ENCODE measurements at regions not wholly inside any gene's neighbourhood (a gene's known extent, or its start where the extent isn't known, plus 50 kb on each side); places are given as distances from the start of the nearest gene placed in this dataset.

DNA sequence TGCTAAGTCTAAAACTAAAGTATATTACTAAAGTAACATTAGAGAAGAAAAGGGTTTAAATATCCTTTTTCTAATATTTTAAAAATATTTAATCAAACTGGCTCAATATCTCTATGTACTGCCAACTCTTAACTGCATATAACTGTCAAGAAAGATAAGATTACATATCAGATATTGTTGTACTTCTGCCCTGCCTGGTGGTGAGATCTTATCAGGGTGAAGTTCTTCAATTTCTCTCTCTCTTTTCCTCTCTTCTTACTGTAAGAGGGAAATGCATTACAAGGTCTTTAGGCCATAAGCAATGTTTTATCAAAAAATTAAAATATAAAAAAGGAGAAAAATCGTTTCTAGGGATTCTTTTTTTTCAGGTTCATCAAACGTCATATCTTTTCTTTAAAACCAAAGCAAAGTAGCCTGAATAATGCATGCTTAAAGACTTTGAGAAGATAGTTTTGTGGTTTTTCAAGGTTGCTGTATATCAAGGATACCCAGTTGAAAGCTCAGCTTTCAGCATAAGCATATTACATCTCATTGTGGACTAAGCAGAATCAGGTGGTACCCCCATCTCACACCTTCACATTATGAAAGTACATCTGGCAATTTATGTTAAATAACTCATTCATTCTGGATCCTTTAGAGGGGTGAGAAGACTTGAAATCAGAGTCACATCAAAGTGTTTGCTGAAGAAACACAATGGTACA lies 1625.7 kb upstream of the SLC10A2 start:
- Histone ChIP-seq H3K4me1 (ENCODE audit: control insufficient read depth, insufficient read depth, low read length) (no peaks in the 10 kb centered on the region), H3K27me3 (ENCODE audit: control insufficient read depth, insufficient read depth, low read length) (no peaks in the 10 kb centered on the region), H3K9me3 (ENCODE audit: control insufficient read depth, insufficient read depth, low read length) (no peaks in the 10 kb centered on the region), H3K27ac (ENCODE audit: low read length) (no peak overlapping the region), H3K36me3 (ENCODE audit: control insufficient read depth, insufficient read depth, low read length) (no peaks in the 10 kb centered on the region), H3K4me3 (ENCODE audit: low read length) (no peak overlapping the region)
- no peak for DNase-seq (ENCODE audit: low read depth, low spot score)
- no CpG with 5 or more reads among the region's 2 CpGs for WGBS (ENCODE audit: insufficient coverage, insufficient read length)

DNA sequence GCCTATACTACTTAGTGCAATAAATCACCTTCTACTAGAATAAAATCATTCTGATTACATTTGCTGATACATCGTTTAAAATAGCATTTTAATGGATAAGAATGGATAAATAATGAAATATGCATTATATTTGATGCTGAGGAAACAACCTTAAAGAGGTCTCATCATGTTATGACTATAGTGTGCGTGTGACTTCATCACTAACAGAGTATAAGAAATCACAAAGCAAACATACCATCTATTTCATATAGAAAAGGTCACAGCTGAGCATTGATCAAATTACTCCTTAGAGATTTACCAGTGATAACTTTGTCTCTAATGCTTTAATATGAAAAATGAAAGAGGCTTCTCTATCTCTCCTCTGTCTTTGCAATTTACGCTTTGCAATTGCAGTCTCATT lies 1620.3 kb upstream of the SLC10A2 start:
- Histone ChIP-seq H3K9me3 (ENCODE audit: control insufficient read depth, insufficient read depth, low read length) (no peaks in the 10 kb centered on the region), H3K27ac (ENCODE audit: low read length) (no peak overlapping the region), H3K27me3 (ENCODE audit: control insufficient read depth, insufficient read depth, low read length) (no peaks in the 10 kb centered on the region), H3K4me3 (ENCODE audit: low read length) (no peak overlapping the region), H3K4me1 (ENCODE audit: control insufficient read depth, insufficient read depth, low read length) (no peaks in the 10 kb centered on the region), H3K36me3 (ENCODE audit: control insufficient read depth, insufficient read depth, low read length) (no peaks in the 10 kb centered on the region)
- no peak for DNase-seq (ENCODE audit: low read depth, low spot score)
- no CpG with 5 or more reads among the region's 3 CpGs for WGBS (ENCODE audit: insufficient coverage, insufficient read length)

GRCh38 chr13:104683789-104684188 lies 1617.6 kb upstream of the SLC10A2 start:
- no peak overlapping the region for H3K4me3 ChIP-seq (ENCODE audit: low read length)
- H3K27me3 ChIP-seq (ENCODE audit: control insufficient read depth, insufficient read depth, low read length), result no peaks in the 10 kb centered on the region

DNA sequence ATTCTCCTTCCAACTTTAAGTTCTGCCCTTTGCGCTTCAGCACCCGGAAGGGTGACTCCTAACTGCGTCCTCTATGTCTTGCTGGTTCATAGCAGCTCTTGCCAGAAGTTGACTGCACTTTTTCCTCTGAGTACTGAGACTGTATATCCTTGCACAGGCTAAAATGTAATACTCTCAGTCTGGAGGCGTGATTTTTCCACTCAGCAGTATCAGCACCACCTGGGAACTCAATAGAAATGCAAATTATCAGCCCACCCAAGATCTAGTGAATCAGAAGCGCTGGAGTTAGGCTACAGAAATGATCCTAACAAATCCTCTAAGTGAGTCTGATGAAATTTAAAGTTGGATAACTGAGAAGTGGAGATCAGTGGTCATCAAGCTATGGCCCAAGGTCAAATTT lies 1611.9 kb upstream of the SLC10A2 start:
- H3K4me3 ChIP-seq (ENCODE audit: low read length), result no peak overlapping the region
- no peaks in the 10 kb centered on the region for H3K27me3 ChIP-seq (ENCODE audit: control insufficient read depth, insufficient read depth, low read length)
- no CpG with 5 or more reads among the region's 5 CpGs for WGBS (ENCODE audit: insufficient coverage, insufficient read length)
- H3K27ac ChIP-seq (ENCODE audit: low read length), result no peak overlapping the region
- no peaks in the 10 kb centered on the region for H3K4me1 ChIP-seq (ENCODE audit: control insufficient read depth, insufficient read depth, low read length)
- DNase-seq (ENCODE audit: low read depth, low spot score), result no peak
- no peaks in the 10 kb centered on the region for H3K9me3 ChIP-seq (ENCODE audit: control insufficient read depth, insufficient read depth, low read length)
- no peaks in the 10 kb centered on the region for H3K36me3 ChIP-seq (ENCODE audit: control insufficient read depth, insufficient read depth, low read length)

More at GRCh38 chr13:104683789-104684188, 1617.6 kb upstream of the SLC10A2 start:
- Histone ChIP-seq H3K36me3 (ENCODE audit: control insufficient read depth, insufficient read depth, low read length) (no peaks in the 10 kb centered on the region), H3K4me1 (ENCODE audit: control insufficient read depth, insufficient read depth, low read length) (no peaks in the 10 kb centered on the region), H3K27ac (ENCODE audit: low read length) (no peak overlapping the region), H3K9me3 (ENCODE audit: control insufficient read depth, insufficient read depth, low read length) (no peaks in the 10 kb centered on the region)
- DNase-seq (ENCODE audit: low read depth, low spot score), result no peak

DNA sequence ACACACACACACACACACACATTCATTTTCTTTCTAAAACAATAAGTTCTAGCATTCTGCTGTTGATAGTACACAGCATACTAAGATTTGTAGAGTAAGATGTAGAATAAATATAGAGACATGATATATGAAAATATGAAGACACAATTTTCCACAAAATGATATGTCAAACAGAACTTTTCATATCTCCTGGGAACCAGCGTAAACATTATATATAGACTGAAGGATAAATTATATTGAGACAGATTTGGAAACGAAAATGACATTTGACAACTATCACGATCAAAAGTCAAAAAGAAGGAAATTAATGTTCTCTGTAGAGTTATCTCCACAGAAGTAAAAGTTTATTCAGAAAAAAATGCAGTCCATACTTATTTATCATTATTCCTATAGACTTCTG lies 1605.7 kb upstream of the SLC10A2 start:
- no peak overlapping the region for H3K4me3 ChIP-seq (ENCODE audit: low read length)
- no peaks in the 10 kb centered on the region for H3K9me3 ChIP-seq (ENCODE audit: control insufficient read depth, insufficient read depth, low read length)
- H3K27ac ChIP-seq (ENCODE audit: low read length), result no peak overlapping the region
- no peaks in the 10 kb centered on the region for H3K36me3 ChIP-seq (ENCODE audit: control insufficient read depth, insufficient read depth, low read length)
- no peaks in the 10 kb centered on the region for H3K27me3 ChIP-seq (ENCODE audit: control insufficient read depth, insufficient read depth, low read length)
- WGBS (ENCODE audit: insufficient coverage, insufficient read length), result no CpG with 5 or more reads among the region's 3 CpGs
- no peak for DNase-seq (ENCODE audit: low read depth, low spot score)
- no peaks in the 10 kb centered on the region for H3K4me1 ChIP-seq (ENCODE audit: control insufficient read depth, insufficient read depth, low read length)

GRCh38 chr13:104657196-104657595 lies 1591.0 kb upstream of the SLC10A2 start:
- no CpG with 5 or more reads among the region's 1 CpG for WGBS (ENCODE audit: insufficient coverage, insufficient read length)
- no peaks in the 10 kb centered on the region for H3K4me1 ChIP-seq (ENCODE audit: control insufficient read depth, insufficient read depth, low read length)
- no peaks in the 10 kb centered on the region for H3K27me3 ChIP-seq (ENCODE audit: control insufficient read depth, insufficient read depth, low read length)
- no peak overlapping the region for H3K4me3 ChIP-seq (ENCODE audit: low read length)
- no peak for DNase-seq (ENCODE audit: low read depth, low spot score)
- no peak overlapping the region for H3K27ac ChIP-seq (ENCODE audit: low read length)
- H3K9me3 ChIP-seq (ENCODE audit: control insufficient read depth, insufficient read depth, low read length), result no peaks in the 10 kb centered on the region; the same call in 1 of the 2 replicates
- H3K36me3 ChIP-seq (ENCODE audit: control insufficient read depth, insufficient read depth, low read length), result no peaks in the 10 kb centered on the region

DNA sequence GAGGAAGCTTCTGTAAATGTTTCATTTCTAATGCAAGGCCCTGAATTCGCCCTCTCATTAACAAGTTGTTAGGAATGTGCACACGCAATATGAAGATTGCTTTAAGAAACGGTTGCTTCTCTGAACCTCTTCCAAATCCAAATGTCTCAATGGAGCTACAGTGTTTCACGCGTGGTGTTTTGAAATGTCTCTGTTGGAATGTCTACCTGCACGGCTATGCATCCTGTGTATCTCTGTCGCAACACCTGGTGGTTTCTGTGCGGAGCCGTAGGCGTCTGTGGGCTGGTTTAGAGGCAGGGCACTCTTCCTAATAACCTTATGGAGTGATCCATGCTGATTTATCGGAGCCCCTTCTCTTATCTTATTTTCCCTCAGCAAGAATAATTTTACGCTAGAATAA lies 1584.2 kb upstream of the SLC10A2 start:
- no peak overlapping the region for H3K27ac ChIP-seq (ENCODE audit: low read length)
- H3K4me3 ChIP-seq (ENCODE audit: low read length), result no peak overlapping the region
- H3K4me1 ChIP-seq (ENCODE audit: control insufficient read depth, insufficient read depth, low read length), result no peaks in the 10 kb centered on the region
- no peaks in the 10 kb centered on the region for H3K36me3 ChIP-seq (ENCODE audit: control insufficient read depth, insufficient read depth, low read length)
- H3K27me3 ChIP-seq (ENCODE audit: control insufficient read depth, insufficient read depth, low read length), result no peaks in the 10 kb centered on the region
- no CpG with 5 or more reads among the region's 12 CpGs for WGBS (ENCODE audit: insufficient coverage, insufficient read length)
- no peaks in the 10 kb centered on the region; the same call in 1 of the 2 replicates for H3K9me3 ChIP-seq (ENCODE audit: control insufficient read depth, insufficient read depth, low read length)
- no peak for DNase-seq (ENCODE audit: low read depth, low spot score)

- no peak for DNase-seq (ENCODE audit: low read depth, low spot score)
- Histone ChIP-seq H3K27me3 (ENCODE audit: control insufficient read depth, insufficient read depth, low read length) (no peaks in the 10 kb centered on the region), H3K27ac (ENCODE audit: low read length) (no peak overlapping the region), H3K36me3 (ENCODE audit: control insufficient read depth, insufficient read depth, low read length) (no peaks in the 10 kb centered on the region), H3K4me3 (ENCODE audit: low read length) (no peak overlapping the region), H3K4me1 (ENCODE audit: control insufficient read depth, insufficient read depth, low read length) (no peaks in the 10 kb centered on the region), H3K9me3 (ENCODE audit: control insufficient read depth, insufficient read depth, low read length) (no peaks in the 10 kb centered on the region)
- WGBS (ENCODE audit: insufficient coverage, insufficient read length), result no CpG with 5 or more reads among the region's 11 CpGs
These were observed 1582.1 kb upstream of the SLC10A2 start for GRCh38 chr13:104648291-104648690.

DNA sequence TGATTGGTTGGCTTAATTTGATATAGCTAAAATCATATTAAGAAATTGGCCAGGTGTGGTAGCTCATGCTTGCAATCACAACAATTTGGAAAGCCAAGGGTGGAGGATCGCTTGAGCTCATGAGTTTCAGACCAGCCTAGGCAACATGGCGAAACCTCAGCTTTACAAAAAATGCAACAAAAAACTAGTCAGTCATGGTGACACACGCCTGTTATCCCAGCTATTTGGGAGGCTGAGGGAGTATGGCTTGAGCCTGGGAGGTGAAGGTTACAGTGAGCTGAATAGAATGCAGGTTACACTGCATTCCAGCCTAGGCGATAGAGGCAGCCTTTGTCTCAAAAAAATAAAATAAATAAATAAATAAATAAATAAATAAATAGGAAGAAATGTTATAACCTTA lies 1579.6 kb upstream of the SLC10A2 start:
- Histone ChIP-seq H3K9me3 (ENCODE audit: control insufficient read depth, insufficient read depth, low read length) (no peaks in the 10 kb centered on the region), H3K36me3 (ENCODE audit: control insufficient read depth, insufficient read depth, low read length) (no peaks in the 10 kb centered on the region), H3K27ac (ENCODE audit: low read length) (no peak overlapping the region), H3K27me3 (ENCODE audit: control insufficient read depth, insufficient read depth, low read length) (no peaks in the 10 kb centered on the region), H3K4me3 (ENCODE audit: low read length) (no peak overlapping the region), H3K4me1 (ENCODE audit: control insufficient read depth, insufficient read depth, low read length) (no peaks in the 10 kb centered on the region)
- no peak for DNase-seq (ENCODE audit: low read depth, low spot score)
- no CpG with 5 or more reads among the region's 4 CpGs for WGBS (ENCODE audit: insufficient coverage, insufficient read length)

DNA sequence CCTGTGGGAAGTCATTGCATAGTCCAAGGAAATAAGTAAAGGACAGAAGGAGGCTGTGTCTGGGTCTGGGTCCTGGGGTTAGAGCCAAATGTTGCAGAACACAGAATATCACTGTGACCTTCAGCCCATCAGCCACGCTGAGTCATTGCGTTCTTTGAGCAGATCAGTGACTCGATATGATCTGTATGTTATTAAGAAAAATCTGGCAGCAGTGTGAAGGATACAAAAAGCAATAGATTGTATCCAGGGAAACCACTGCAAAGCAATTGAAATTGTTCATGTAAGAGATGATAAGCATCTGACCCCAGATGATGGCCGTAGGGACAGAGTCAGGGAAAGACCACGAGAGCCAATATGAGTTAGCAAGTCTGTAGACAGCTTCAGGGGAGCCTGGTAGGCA lies 1575.1 kb upstream of the SLC10A2 start:
- Histone ChIP-seq H3K4me1 (ENCODE audit: control insufficient read depth, insufficient read depth, low read length) (no peaks in the 10 kb centered on the region), H3K27me3 (ENCODE audit: control insufficient read depth, insufficient read depth, low read length) (no peaks in the 10 kb centered on the region), H3K27ac (ENCODE audit: low read length) (no peak overlapping the region), H3K36me3 (ENCODE audit: control insufficient read depth, insufficient read depth, low read length) (no peaks in the 10 kb centered on the region), H3K4me3 (ENCODE audit: low read length) (no peak overlapping the region), H3K9me3 (ENCODE audit: control insufficient read depth, insufficient read depth, low read length) (no peaks in the 10 kb centered on the region)
- WGBS (ENCODE audit: insufficient coverage, insufficient read length), result no CpG with 5 or more reads among the region's 5 CpGs
- no peak for DNase-seq (ENCODE audit: low read depth, low spot score)

DNA sequence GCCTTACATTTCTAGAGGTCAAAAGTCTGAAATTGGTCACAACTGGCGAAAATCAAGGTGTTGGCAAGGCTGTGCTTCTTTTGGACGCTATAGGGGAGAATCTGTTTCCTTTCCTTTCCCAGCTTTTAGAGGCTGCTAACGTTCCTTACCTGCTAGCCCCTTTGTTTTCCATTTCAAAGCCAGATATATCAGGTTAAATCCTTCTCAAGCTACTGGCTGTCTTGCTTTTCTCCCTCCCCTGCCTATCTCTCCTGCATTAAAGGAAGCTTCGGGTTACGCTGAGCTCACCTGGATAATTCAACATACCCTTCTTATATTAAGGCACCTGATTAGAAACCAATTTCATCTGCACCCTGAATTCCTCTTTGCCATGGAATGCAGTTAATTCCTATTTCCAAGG lies 1569.7 kb upstream of the SLC10A2 start:
- Histone ChIP-seq H3K4me1 (ENCODE audit: control insufficient read depth, insufficient read depth, low read length) (0 out of 2 replicates have a peak, but pooled peaks cover 1% of the 10 kb centered on the region), H3K27me3 (ENCODE audit: control insufficient read depth, insufficient read depth, low read length) (no peaks in the 10 kb centered on the region), H3K9me3 (ENCODE audit: control insufficient read depth, insufficient read depth, low read length) (no peaks in the 10 kb centered on the region), H3K36me3 (ENCODE audit: control insufficient read depth, insufficient read depth, low read length) (no peaks in the 10 kb centered on the region), H3K27ac (ENCODE audit: low read length) (no peak overlapping the region), H3K4me3 (ENCODE audit: low read length) (no peak overlapping the region)
- WGBS (ENCODE audit: insufficient coverage, insufficient read length), result no CpG with 5 or more reads among the region's 5 CpGs
- DNase-seq (ENCODE audit: low read depth, low spot score), result no peak

Data from iPS DF 6.9 (cell line).